GM12878 (cell line): ENCODE measurements at regions not wholly inside any gene's neighbourhood (a gene's known extent, or its start where the extent isn't known, plus 50 kb on each side); places are given as distances from the start of the nearest gene placed in this dataset.

Experiments used
- ATAC-seq: fragments of 200-7000 bp; cut with Tn5 transposase; 3 replicates; pipeline ENCODE4 v1.9.1; 2020; ENCODE audit warnings: mild to moderate bottlenecking, moderate library complexity
- BruUV-seq: library from RNA; stranded (reverse); fragments of 400-500 nt; replicated peaks from 2 replicates; lab custom pipeline; 2021; lab: Mats Ljungman, UMichigan
- CTCF ChIA-PET: fragments of 300-600 bp; sonication (Branson Sonifier 250); formaldehyde crosslinking; extraction: SDS; loops from one replicate; lab custom pipeline; 2021; ENCODE audit warnings: inconsistent platforms; lab: Yijun Ruan, JAX
- POLR2A ChIA-PET: fragments of 350-600 bp; formaldehyde crosslinking; extraction: SDS; loops from one replicate; lab custom pipeline; 2021; ENCODE audit warnings: inconsistent platforms; lab: Charles Lee
- RAD21 ChIA-PET: fragments of 300-600 bp; sonication (Branson Sonifier 250); formaldehyde crosslinking; loops from one replicate; lab custom pipeline; 2023; ENCODE audit warnings: antibody characterized with exemption; ENCODE audit not compliant: unreplicated experiment; lab: Charles Lee
- SMC1A ChIA-PET: fragments of 300-600 bp; sonication (Branson Sonifier 250); formaldehyde crosslinking; loops from one replicate; lab custom pipeline; 2023; ENCODE audit not compliant: unreplicated experiment, uncharacterized antibody; lab: Charles Lee
- DNase-seq: peaks from one replicate; pipeline ENCODE4 v3.0.0-alpha.2; 2011; ENCODE audit warnings: low read depth, low spot score
- FAIRE-seq: peaks from 3 replicates; lab custom pipeline; 2011; peaks lifted over from hg19 to GRCh38; lab: Jason Lieb, UNC
- H2AFZ ChIP-seq: 2 replicates; pipeline ENCODE4 v1.6.0; 2011; ENCODE audit warnings: low read depth, low read length, control low read depth; ENCODE audit not compliant: control insufficient read depth
- H3K27ac ChIP-seq: 2 replicates; pipeline ENCODE4 v1.5.1; 2011; ENCODE audit warnings: control low read depth; ENCODE audit not compliant: control insufficient read depth, insufficient read depth
- H3K27me3 ChIP-seq, 2 experiments: replicated peaks in 1 of 2; 2 replicates each; pipeline versions ENCODE4 v1.6.0 to v1.6.1; 2011; ENCODE audit warnings: low read length in 1 of 2; ENCODE audit not compliant: control insufficient read depth in 2 of 2, insufficient read depth in 2 of 2
- H3K36me3 ChIP-seq, 2 experiments: 2 replicates each; pipeline ENCODE4 v1.5.1; 2011; ENCODE audit warnings: low read length in 1 of 2; ENCODE audit not compliant: control insufficient read depth in 2 of 2, insufficient read depth in 2 of 2
- H3K4me1 ChIP-seq: 2 replicates; pipeline ENCODE4 v1.6.1; 2011; ENCODE audit warnings: mild to moderate bottlenecking, low read length, moderate library complexity, mixed read lengths; ENCODE audit not compliant: control insufficient read depth, insufficient read depth
- H3K4me2 ChIP-seq: 2 replicates; pipeline ENCODE4 v1.6.0; 2011; ENCODE audit warnings: control low read depth; ENCODE audit not compliant: control insufficient read depth, insufficient read depth
- H3K4me3 ChIP-seq: fragments of 200-600 bp; sonication (generic); 2 replicates; pipeline ENCODE4 v1.5.1; 2016
- H3K79me2 ChIP-seq: 2 replicates; pipeline ENCODE4 v1.6.0; 2011; ENCODE audit warnings: low read length; ENCODE audit not compliant: control insufficient read depth, insufficient read depth
- H3K9ac ChIP-seq: 2 replicates; pipeline ENCODE4 v1.8.0; 2011; ENCODE audit warnings: low read length, control low read depth, mixed read lengths; ENCODE audit not compliant: control insufficient read depth, insufficient read depth
- H3K9me3 ChIP-seq: replicated peaks from 3 replicates; pipeline ENCODE4 v1.5.1; 2011; ENCODE audit warnings: mild to moderate bottlenecking, low read length; ENCODE audit not compliant: control insufficient read depth, insufficient read depth
- H4K20me1 ChIP-seq: 2 replicates; pipeline ENCODE4 v1.6.0; 2011; ENCODE audit not compliant: control insufficient read depth, insufficient read depth
- CUX1 ChIP-seq: IDR thresholded peaks from 2 replicates; pipeline ENCODE4 v1.6.1; 2012; ENCODE audit warnings: improper control_type of control experiment, low read depth, low read length; ENCODE audit not compliant: insufficient replicate concordance
- GABPA ChIP-seq: IDR thresholded peaks from 2 replicates; pipeline ENCODE4 v1.6.1; 2014; ENCODE audit warnings: antibody characterized with exemption, low read depth, mild to moderate bottlenecking, inconsistent platforms
- NFYA ChIP-seq: IDR thresholded peaks from 2 replicates; pipeline ENCODE4 v1.6.1; 2011; ENCODE audit warnings: low read depth, mild to moderate bottlenecking, low read length, improper control_type of control experiment, borderline replicate concordance
- PBX3 ChIP-seq: IDR thresholded peaks from 2 replicates; pipeline ENCODE4 v1.6.1; 2011; ENCODE audit warnings: mild to moderate bottlenecking, low read depth, low read length, moderate library complexity; ENCODE audit not compliant: insufficient replicate concordance
- POU2F2 ChIP-seq: IDR thresholded peaks from 3 replicates; pipeline ENCODE4 v1.6.1; 2011; ENCODE audit warnings: low read depth, mild to moderate bottlenecking, low read length, borderline replicate concordance
- RUNX3 ChIP-seq: IDR thresholded peaks from 2 replicates; pipeline ENCODE4 v1.6.1; 2012; ENCODE audit warnings: low read length, inconsistent platforms
- SMARCA5 ChIP-seq: fragments of 450-650 bp; IDR thresholded peaks from 2 replicates; pipeline ENCODE4 v1.6.1; 2017; ENCODE audit warnings: mild to moderate bottlenecking
- SMC3 ChIP-seq: IDR thresholded peaks from 2 replicates; pipeline ENCODE4 v1.6.1; 2011; ENCODE audit warnings: low read length, improper control_type of control experiment, borderline replicate concordance
- ZNF592 ChIP-seq: fragments of 450-650 bp; IDR thresholded peaks from 2 replicates; pipeline ENCODE4 v1.6.1; 2017; ENCODE audit warnings: mild to moderate bottlenecking, moderate library complexity
- in situ Hi-C: fragments of 300-500 bp; cut with MboI; formaldehyde crosslinking; loops from 9 replicates; pipeline ENCODE4 v1.14.3; 2018; ENCODE audit warnings: mixed read lengths
- intact Hi-C: fragments of 100-400 bp; cut with micrococcal nuclease; formaldehyde crosslinking; loops from one replicate; pipeline ENCODE4 v1.14.2; 2022; ENCODE audit not compliant: unreplicated experiment
- TF ChIP-seq, protein P1 (sequence below): IDR thresholded peaks from 2 replicates; pipeline ENCODE4 v1.6.1; 2011; ENCODE audit warnings: low read depth, low read length, improper control_type of control experiment, borderline replicate concordance
- TF ChIP-seq, protein P2 (sequence below): IDR thresholded peaks from 2 replicates; pipeline ENCODE4 v1.6.1; 2012; ENCODE audit warnings: low read length, inconsistent platforms

- Histone ChIP-seq H3K4me2 (no peak overlapping the region), H3K27me3 (no peaks in the 10 kb centered on the region; a peak in 1 of 4 replicates), H3K79me2 (no peaks in the 10 kb centered on the region), H3K9me3 (no peaks in the 10 kb centered on the region), H3K27ac (no peak overlapping the region), H3K4me3 (no peak overlapping the region), H2AFZ (no peak overlapping the region), H4K20me1 (no peaks in the 10 kb centered on the region), H3K36me3 (no peaks in the 10 kb centered on the region; a peak in 1 of 4 replicates), H3K4me1 (no peaks in the 10 kb centered on the region), H3K9ac (no peak overlapping the region)
- CTCF ChIA-PET: interaction anchor here (1.0 kb wide), 1 partner anchor 14 kb away, joined by 4 read pairs; no protein-coding TSS in a partner anchor
- SMC1A ChIA-PET: interaction anchor here (1.3 kb wide), 2 partner anchors 18 to 62 kb away, joined by 3 read pairs; no protein-coding TSS in a partner anchor
- RAD21 ChIA-PET: no interaction called here
- ATAC-seq (no peak), DNase-seq (no peak), FAIRE-seq (no peak)
- in situ Hi-C loops: no loop called here
- intact Hi-C loops: no loop called here
- no TSS peak for BruUV-seq
- POLR2A ChIA-PET: no interaction called here
- TF ChIP-seq POU2F2: no peak
- TF ChIP-seq ZNF592: no peak
- TF ChIP-seq CUX1: no peak
- TF ChIP-seq RUNX3: no peak
- TF ChIP-seq GABPA: no peak
- TF ChIP-seq NFYA: no peak
- TF ChIP-seq SMARCA5: no peak
- TF ChIP-seq, protein P1, sequence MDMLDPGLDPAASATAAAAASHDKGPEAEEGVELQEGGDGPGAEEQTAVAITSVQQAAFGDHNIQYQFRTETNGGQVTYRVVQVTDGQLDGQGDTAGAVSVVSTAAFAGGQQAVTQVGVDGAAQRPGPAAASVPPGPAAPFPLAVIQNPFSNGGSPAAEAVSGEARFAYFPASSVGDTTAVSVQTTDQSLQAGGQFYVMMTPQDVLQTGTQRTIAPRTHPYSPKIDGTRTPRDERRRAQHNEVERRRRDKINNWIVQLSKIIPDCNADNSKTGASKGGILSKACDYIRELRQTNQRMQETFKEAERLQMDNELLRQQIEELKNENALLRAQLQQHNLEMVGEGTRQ: no peak
- no peak for TF ChIP-seq SMC3
- TF ChIP-seq PBX3: no peak
- TF ChIP-seq, protein P2, sequence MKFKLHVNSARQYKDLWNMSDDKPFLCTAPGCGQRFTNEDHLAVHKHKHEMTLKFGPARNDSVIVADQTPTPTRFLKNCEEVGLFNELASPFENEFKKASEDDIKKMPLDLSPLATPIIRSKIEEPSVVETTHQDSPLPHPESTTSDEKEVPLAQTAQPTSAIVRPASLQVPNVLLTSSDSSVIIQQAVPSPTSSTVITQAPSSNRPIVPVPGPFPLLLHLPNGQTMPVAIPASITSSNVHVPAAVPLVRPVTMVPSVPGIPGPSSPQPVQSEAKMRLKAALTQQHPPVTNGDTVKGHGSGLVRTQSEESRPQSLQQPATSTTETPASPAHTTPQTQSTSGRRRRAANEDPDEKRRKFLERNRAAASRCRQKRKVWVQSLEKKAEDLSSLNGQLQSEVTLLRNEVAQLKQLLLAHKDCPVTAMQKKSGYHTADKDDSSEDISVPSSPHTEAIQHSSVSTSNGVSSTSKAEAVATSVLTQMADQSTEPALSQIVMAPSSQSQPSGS: no peak
Measured at GRCh38 chr17:55655777-55656176, 66.9 kb downstream of the TMEM100 start.
